Lower leg skin (tissue), 3 donors: ENCODE measurements at regions not wholly inside any gene's neighbourhood (a gene's known extent, or its start where the extent isn't known, plus 50 kb on each side); places are given as distances from the start of the nearest gene placed in this dataset.

ENCODE experiments used
- POLR2A ChIP-seq, 2 donors: fragments of 450-650 bp; IDR thresholded peaks; one replicate each; pipeline ENCODE4 v1.6.1; 2016 to 2017; ENCODE audit warnings: antibody characterized with exemption in 2 of 2, mild to moderate bottlenecking in 1 of 2, moderate library complexity in 1 of 2
- TF ChIP-seq, protein P1 (sequence below), 3 donors: fragments of 450-650 bp; IDR thresholded peaks; one replicate each; pipeline ENCODE4 v1.5.1; 2016; ENCODE audit warnings: antibody characterized with exemption in 3 of 3, mild to moderate bottlenecking in 3 of 3, moderate library complexity in 2 of 3

DNA sequence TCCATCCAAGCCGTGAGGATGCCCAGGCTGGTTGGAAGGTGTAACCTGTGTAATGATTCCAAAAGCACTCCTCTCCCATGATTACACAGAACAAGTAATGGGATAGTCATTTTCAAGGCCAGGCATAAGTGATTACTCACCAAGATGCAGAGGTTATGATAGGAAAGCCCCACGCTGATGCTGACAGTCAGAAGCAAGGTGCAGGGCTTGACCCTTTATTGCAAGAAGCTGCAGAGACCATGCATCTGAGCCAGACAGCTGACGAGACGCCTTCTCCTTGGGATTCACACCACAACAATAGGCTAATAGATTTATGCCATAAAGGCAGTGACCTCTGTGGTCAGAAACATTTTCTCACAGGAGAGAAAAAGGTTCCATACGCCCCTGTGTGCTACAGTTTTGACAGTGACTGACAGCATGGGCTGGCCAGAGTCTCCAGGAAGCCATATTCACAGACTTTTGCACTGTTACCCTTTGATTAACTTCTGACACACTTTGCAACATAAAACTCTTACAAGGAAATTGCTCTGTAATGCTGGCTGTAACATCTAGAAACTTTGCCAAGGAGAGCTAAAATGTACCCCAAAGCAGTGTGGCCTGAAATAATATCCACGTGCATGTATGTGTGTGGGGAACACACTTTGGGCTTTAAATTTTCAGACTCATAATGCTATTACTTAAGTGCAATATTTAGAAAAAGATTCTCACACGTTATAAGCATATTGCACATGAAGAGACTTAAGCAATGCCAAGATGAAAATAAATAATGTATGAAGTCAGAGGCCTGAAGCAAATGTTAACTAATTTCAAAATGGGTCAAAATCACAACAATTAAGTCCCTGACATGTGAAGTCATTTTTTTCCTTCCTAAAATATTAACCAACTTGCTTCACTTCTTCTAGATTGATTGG is 1079.0 kb upstream of the TENM4 start:
- TF ChIP-seq, protein P1, sequence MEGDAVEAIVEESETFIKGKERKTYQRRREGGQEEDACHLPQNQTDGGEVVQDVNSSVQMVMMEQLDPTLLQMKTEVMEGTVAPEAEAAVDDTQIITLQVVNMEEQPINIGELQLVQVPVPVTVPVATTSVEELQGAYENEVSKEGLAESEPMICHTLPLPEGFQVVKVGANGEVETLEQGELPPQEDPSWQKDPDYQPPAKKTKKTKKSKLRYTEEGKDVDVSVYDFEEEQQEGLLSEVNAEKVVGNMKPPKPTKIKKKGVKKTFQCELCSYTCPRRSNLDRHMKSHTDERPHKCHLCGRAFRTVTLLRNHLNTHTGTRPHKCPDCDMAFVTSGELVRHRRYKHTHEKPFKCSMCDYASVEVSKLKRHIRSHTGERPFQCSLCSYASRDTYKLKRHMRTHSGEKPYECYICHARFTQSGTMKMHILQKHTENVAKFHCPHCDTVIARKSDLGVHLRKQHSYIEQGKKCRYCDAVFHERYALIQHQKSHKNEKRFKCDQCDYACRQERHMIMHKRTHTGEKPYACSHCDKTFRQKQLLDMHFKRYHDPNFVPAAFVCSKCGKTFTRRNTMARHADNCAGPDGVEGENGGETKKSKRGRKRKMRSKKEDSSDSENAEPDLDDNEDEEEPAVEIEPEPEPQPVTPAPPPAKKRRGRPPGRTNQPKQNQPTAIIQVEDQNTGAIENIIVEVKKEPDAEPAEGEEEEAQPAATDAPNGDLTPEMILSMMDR (IDR thresholded peaks at IDR 0.05), result no peak
- no peak for TF ChIP-seq POLR2A (IDR thresholded peaks at IDR 0.05)
